Retinal pigment epithelial cell (primary cell): ENCODE measurements at regions not wholly inside any gene's neighbourhood (a gene's known extent, or its start where the extent isn't known, plus 50 kb on each side); places are given as distances from the start of the nearest gene placed in this dataset.
"Not testable (repeated sequence)": the region's sequence is repeated elsewhere in the genome, so short reads cannot be mapped to it uniquely, and the experiment has no call there.

Source experiments
- DNase-seq: peaks from one replicate; pipeline ENCODE4 v3.0.0-alpha.2; 2010; ENCODE audit warnings: low read depth
- H3K4me3 ChIP-seq: 2 replicates; pipeline ENCODE4 v1.5.1; 2011; ENCODE audit warnings: mild to moderate bottlenecking, low read length, control low read depth, moderate library complexity
- TF ChIP-seq, protein P1 (sequence below): conservative IDR thresholded peaks from 2 replicates; pipeline ENCODE4 v1.5.1; 2011; ENCODE audit warnings: low read depth, low read length, control low read depth, inconsistent platforms

GRCh38 chr4:84324303-84325245 is 174.5 kb downstream of the NKX6-1 start:
- peak; percentile 13 for DNase-seq
- no peak overlapping the region for H3K4me3 ChIP-seq
- TF ChIP-seq, protein P1, sequence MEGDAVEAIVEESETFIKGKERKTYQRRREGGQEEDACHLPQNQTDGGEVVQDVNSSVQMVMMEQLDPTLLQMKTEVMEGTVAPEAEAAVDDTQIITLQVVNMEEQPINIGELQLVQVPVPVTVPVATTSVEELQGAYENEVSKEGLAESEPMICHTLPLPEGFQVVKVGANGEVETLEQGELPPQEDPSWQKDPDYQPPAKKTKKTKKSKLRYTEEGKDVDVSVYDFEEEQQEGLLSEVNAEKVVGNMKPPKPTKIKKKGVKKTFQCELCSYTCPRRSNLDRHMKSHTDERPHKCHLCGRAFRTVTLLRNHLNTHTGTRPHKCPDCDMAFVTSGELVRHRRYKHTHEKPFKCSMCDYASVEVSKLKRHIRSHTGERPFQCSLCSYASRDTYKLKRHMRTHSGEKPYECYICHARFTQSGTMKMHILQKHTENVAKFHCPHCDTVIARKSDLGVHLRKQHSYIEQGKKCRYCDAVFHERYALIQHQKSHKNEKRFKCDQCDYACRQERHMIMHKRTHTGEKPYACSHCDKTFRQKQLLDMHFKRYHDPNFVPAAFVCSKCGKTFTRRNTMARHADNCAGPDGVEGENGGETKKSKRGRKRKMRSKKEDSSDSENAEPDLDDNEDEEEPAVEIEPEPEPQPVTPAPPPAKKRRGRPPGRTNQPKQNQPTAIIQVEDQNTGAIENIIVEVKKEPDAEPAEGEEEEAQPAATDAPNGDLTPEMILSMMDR, result no peak

DNA sequence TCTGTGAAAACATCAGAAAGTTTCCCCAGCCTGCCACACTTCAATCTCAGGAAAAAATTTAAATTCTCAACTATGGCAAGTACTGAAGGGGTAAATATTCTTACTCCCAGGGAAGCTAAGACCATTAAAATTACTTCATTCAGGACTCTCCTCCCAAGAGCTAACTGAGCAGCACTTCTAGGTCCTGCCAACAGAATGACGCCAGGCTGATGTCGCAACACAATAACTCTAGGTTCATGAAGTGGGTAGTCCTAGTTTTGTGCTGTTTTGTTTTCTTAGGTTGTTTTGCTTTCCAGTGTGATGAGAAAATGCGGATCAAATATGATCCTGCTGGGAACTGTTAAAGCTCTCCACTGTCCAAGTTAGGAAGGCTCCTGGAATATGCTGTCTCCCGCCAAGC is 180.0 kb downstream of the NKX6-1 start:
- H3K4me3 ChIP-seq, result no peak overlapping the region
- DNase-seq, result peak; percentile 59
- TF ChIP-seq, protein P1, result no peak

DNA sequence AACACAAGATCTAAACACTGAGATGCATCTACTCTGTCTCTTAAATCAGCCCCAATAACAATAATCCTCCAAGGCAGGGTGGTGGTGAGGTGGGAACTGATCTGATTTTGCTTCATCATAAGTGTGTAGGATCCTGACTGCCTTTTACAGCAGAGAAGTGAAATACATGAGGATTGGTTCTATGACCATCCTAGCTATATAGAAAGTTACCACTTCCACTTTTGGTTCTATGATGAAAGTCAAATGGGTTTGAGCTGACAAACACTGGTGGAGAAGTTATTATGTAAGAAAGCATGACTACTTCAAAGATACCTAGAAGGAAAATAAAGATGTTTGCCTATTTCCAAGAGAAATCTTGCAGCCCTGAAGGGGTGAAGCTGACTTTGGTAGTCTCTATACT is 181.6 kb downstream of the NKX6-1 start:
- no peak for DNase-seq
- TF ChIP-seq, protein P1, result no peak
- no peak overlapping the region for H3K4me3 ChIP-seq

GRCh38 chr4:84312426-84313012 is 186.6 kb downstream of the NKX6-1 start:
- H3K4me3 ChIP-seq, result no peak overlapping the region
- no peak for DNase-seq
- TF ChIP-seq, protein P1, result no peak

DNA sequence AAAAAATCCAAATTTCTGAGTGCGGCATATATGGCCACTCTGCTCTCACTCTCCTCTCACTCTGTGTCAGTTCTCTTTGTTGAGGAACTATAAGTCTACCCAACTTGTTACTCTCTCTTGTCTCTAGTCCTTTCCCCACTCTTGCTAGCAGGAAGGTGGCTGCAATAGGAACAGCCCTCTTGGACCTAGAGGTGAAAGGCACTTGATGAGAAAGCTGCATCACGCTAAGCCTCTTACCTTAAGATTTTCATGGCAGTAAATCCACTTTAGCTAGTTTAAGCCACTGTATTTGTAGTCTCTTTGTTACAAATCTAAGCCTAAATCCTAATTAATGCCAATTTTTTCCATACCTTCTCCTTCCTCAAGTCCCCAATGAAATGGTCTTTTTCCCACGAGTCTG is 189.9 kb downstream of the NKX6-1 start:
- TF ChIP-seq, protein P1, result no peak
- no peak overlapping the region for H3K4me3 ChIP-seq
- DNase-seq, result peak; percentile 26

DNA sequence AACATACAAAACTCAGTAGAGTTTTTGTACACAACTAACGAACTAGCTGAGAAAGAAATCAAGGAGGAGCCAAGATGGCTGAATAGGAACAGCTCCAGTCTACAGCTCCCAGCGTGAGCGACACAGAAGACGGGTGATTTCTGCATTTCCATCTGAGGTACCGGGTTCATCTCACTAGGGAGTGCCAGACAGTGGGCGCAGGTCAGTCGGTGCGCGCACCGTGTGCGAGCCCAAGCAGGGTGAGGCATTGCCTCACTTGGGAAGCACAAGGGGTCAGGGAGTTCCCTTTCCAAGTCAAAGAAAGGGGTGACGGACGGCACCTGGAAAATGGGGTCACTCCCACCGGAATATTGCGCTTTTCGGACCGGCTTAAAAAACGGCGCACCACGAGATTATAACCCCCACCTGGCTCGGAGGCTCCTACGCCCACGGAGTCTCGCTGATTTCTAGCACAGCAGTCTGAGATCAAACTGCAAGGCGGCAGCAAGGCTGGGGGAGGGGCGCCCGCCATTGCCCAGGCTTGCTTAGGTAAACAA is 200.3 kb downstream of the NKX6-1 start:
- H3K4me3 ChIP-seq, DNase-seq: not testable (repeated sequence)

DNA sequence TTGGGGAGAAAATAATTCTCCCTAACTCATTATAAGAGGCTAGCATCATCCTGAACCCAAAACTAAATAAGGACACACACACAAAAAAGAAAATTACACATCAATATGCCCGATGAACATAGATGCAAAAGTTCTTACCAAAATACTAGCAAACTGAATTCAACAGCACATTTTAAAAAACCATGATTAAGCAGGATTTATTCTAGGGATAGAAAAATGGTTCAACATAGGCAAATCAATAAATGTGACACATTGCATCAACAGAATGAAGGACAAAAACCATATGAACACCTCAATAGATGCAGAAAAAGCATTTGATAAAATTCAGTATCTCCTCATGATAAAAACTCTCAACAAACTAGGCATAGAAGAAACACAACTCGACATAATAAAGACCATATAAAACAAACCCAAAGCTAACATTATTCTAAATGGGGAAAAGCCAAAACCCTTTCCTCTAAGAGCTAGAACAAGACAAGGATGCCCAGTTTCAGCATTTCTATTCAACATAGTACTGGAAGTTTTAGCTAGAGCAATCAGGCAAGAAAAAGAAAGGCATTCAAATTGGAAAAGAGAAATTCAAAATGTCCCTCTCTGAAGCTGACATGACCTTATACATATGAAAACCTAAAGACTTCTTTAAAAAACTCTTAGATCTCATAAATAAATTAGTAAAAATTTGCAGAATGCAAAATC is 200.9 kb downstream of the NKX6-1 start:
- DNase-seq, result no peak
- TF ChIP-seq, protein P1, result no peak
- H3K4me3 ChIP-seq, result no peak overlapping the region
